Liver (tissue), 8 donors: ENCODE measurements at regions not wholly inside any gene's neighbourhood (a gene's known extent, or its start where the extent isn't known, plus 50 kb on each side); places are given as distances from the start of the nearest gene placed in this dataset.

Source experiments
- DNase-seq: peaks from one replicate; pipeline ENCODE4 v3.0.0-alpha.2; 2017; ENCODE audit warnings: low spot score
- H3K27ac ChIP-seq, 2 donors: one replicate each; pipeline ENCODE4 v1.7.0; 2013; ENCODE audit warnings: inconsistent platforms in 2 of 2, low read length in 2 of 2, control low read depth in 1 of 2, low read depth in 1 of 2, mild to moderate bottlenecking in 1 of 2
- H3K27me3 ChIP-seq, 4 donors: one replicate each; pipeline versions ENCODE4 v1.6.1 to v1.7.0; 2013; ENCODE audit warnings: low read length in 3 of 4, inconsistent platforms in 1 of 4, mild to moderate bottlenecking in 1 of 4, moderate library complexity in 1 of 4; ENCODE audit not compliant: control insufficient read depth in 4 of 4, insufficient read depth in 4 of 4
- H3K36me3 ChIP-seq, 4 donors: one replicate each; pipeline versions ENCODE4 v1.6.1 to v1.7.0; 2013; ENCODE audit warnings: low read length in 3 of 4, mild to moderate bottlenecking in 3 of 4, low read depth in 1 of 4, moderate library complexity in 1 of 4; ENCODE audit not compliant: control insufficient read depth in 4 of 4, insufficient read depth in 3 of 4
- H3K4me1 ChIP-seq, 4 donors: one replicate each; pipeline versions ENCODE4 v1.6.1 to v1.7.0; 2013; ENCODE audit warnings: low read length in 3 of 4, mild to moderate bottlenecking in 3 of 4, moderate library complexity in 1 of 4; ENCODE audit not compliant: control insufficient read depth in 4 of 4, insufficient read depth in 4 of 4
- H3K4me3 ChIP-seq, 3 donors: one replicate each; pipeline versions ENCODE4 v1.6.1 to v1.7.0; 2013; ENCODE audit warnings: low read length in 3 of 3, control low read depth in 1 of 3, low read depth in 1 of 3, mild to moderate bottlenecking in 1 of 3
- H3K9ac ChIP-seq, 2 donors: one replicate each; pipeline ENCODE4 v1.7.0; 2013; ENCODE audit warnings: low read length in 2 of 2, mild to moderate bottlenecking in 2 of 2, moderate library complexity in 2 of 2, control low read depth in 1 of 2, low read depth in 1 of 2
- H3K9me3 ChIP-seq, 4 donors: one replicate each; pipeline versions ENCODE4 v1.6.1 to v1.7.0; 2013; ENCODE audit warnings: low read length in 3 of 4; ENCODE audit not compliant: control insufficient read depth in 4 of 4
- CTCF ChIP-seq: fragments of 150-350 bp; IDR thresholded peaks from 2 replicates; pipeline ENCODE4 v1.5.1; 2017; ENCODE audit warnings: improper control_type of control experiment, low read depth, low read length; ENCODE audit not compliant: missing input control
- FOXA1 ChIP-seq: IDR thresholded peaks from 2 replicates; pipeline ENCODE4 v1.6.1; 2016; ENCODE audit warnings: antibody characterized with exemption
- FOXA2 ChIP-seq: IDR thresholded peaks from 2 replicates; pipeline ENCODE4 v1.6.1; 2016; ENCODE audit warnings: antibody characterized with exemption
- GABPA ChIP-seq, 2 donors: IDR thresholded peaks in 1 of 2; conservative IDR thresholded peaks in 1 of 2; 2 replicates each; pipeline ENCODE4 v1.6.1; 2016; ENCODE audit warnings: antibody characterized with exemption in 2 of 2, mild to moderate bottlenecking in 1 of 2, moderate library complexity in 1 of 2
- HNF4A ChIP-seq, 2 donors: conservative IDR thresholded peaks; 2 replicates each; pipeline ENCODE4 v1.6.1; 2016; ENCODE audit warnings: antibody characterized with exemption in 2 of 2, mild to moderate bottlenecking in 2 of 2
- JUND ChIP-seq, 2 donors: IDR thresholded peaks; 2 replicates each; pipeline ENCODE4 v1.6.1; 2016; ENCODE audit warnings: antibody characterized with exemption in 2 of 2
- NR2F2 ChIP-seq: IDR thresholded peaks from 2 replicates; pipeline ENCODE4 v1.6.1; 2016; ENCODE audit warnings: antibody characterized with exemption
- REST ChIP-seq: IDR thresholded peaks from 2 replicates; pipeline ENCODE4 v1.6.1; 2016; ENCODE audit warnings: antibody characterized with exemption, mild to moderate bottlenecking
- RXRA ChIP-seq, 2 donors: IDR thresholded peaks; 2 replicates each; pipeline ENCODE4 v1.6.1; 2017 to 2018; ENCODE audit warnings: antibody characterized with exemption in 2 of 2, mild to moderate bottlenecking in 1 of 2
- SP1 ChIP-seq: IDR thresholded peaks from 2 replicates; pipeline ENCODE4 v1.6.1; 2018; ENCODE audit warnings: antibody characterized with exemption, mild to moderate bottlenecking
- YY1 ChIP-seq: IDR thresholded peaks from 2 replicates; pipeline ENCODE4 v1.6.1; 2016; ENCODE audit warnings: antibody characterized with exemption, mild to moderate bottlenecking
- ZBTB33 ChIP-seq: IDR thresholded peaks from 2 replicates; pipeline ENCODE4 v1.6.1; 2016; ENCODE audit warnings: antibody characterized with exemption
- WGBS: extraction: QIAGEN DNeasy Blood & Tissue Kit; methylation state at CpG from one replicate; pipeline ENCODE4 v1.1.7; 2013; 5-methylcytosine and 5-hydroxymethylcytosine counted together
- TF ChIP-seq, protein P1 (sequence below): IDR thresholded peaks from 2 replicates; pipeline ENCODE4 v1.6.1; 2016; ENCODE audit warnings: antibody characterized with exemption
- donor health status: healthy.
- donor health status: healthy.
- donor health status: healthy.
- donor health status: healthy.
- donor health status: healthy.

- TF ChIP-seq CTCF = no peak
- no peak for TF ChIP-seq ZBTB33
- no peak for TF ChIP-seq RXRA (IDR thresholded peaks at IDR 0.05)
These were observed 1152.0 kb upstream of the CDH2 start (continued) for GRCh38 chr18:29328932-29329331.

- H3K27ac ChIP-seq = no peak overlapping the region
- no peaks in the 10 kb centered on the region for H3K27me3 ChIP-seq
- H3K4me3 ChIP-seq = no peak overlapping the region
- no peaks in the 10 kb centered on the region for H3K9me3 ChIP-seq
- H3K9ac ChIP-seq = no peak overlapping the region
- DNase-seq = no peak
- no peaks in the 10 kb centered on the region for H3K4me1 ChIP-seq
- no peaks in the 10 kb centered on the region for H3K36me3 ChIP-seq
- WGBS = 85% methylated on average over 2 of the region's 2 CpGs
- TF ChIP-seq GABPA (IDR thresholded peaks at IDR 0.05 in 1 of 2, conservative IDR thresholded peaks at IDR 0.05 in 1 of 2) (no peak), NR2F2 (no peak), FOXA1 (no peak), REST (no peak), JUND (IDR thresholded peaks at IDR 0.05) (no peak), HNF4A (conservative IDR thresholded peaks at IDR 0.05) (no peak), CTCF (no peak), FOXA2 (no peak), YY1 (no peak), SP1 (no peak)
- TF ChIP-seq, protein P1, sequence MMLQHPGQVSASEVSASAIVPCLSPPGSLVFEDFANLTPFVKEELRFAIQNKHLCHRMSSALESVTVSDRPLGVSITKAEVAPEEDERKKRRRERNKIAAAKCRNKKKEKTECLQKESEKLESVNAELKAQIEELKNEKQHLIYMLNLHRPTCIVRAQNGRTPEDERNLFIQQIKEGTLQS = no peak
These were observed 1149.3 kb upstream of the CDH2 start for GRCh38 chr18:29326214-29326613.
